OCI-M1 (cell line): ENCODE measurements at regions not wholly inside any gene's neighbourhood (a gene's known extent, or its start where the extent isn't known, plus 50 kb on each side); places are given as distances from the start of the nearest gene placed in this dataset.

ENCODE experiments used
- DNase-seq: peaks from one replicate; lab custom pipeline; 2025; lab: John Stamatoyannopoulos, UW

DNA sequence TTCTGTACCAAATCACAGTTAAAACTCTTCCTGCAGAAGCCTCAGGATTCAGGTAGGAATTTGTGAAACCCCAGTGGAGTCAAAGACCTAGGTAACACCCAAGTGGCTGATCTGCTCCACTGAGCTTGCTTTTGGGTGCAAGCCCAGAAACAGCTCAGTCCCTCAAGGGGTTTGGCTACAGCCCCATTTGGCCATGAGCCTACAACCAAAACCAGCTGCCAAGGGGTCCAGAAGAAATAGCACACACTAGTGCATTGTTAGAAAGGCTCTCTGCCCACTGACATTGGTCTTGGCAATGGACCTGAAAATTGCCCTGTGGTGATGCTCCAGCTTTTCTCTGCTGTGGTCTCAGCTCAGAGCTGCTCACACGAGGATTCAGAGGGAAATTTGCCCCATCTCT, 577.4 kb upstream of the INTU start:
- no peak for DNase-seq

- DNase-seq: no peak
These were observed 563.1 kb upstream of the INTU start for GRCh38 chr4:127069675-127070074.

DNA sequence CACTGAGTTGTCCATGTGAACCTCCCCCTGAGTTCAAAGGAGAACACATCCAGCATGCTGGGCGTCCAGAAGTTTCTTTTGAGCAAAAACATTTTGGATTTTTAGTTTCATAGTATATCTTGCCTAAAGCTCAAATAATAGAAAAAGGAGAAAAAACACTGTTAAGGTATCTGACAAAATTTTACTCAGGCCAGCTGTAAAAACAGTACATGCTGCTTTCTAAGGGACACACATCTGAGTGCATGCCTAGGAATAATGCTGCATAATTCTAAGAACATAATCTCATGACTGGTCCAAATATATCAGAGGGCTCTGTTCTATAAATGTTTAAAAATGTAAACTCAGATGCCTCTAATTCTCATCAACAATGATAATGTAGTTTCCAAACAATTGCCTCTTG, 561.3 kb upstream of the INTU start:
- DNase-seq: no peak

GRCh38 chr4:127080141-127080540, 552.6 kb upstream of the INTU start:
- DNase-seq: no peak

GRCh38 chr4:127081041-127081440, 551.7 kb upstream of the INTU start:
- no peak for DNase-seq

DNA sequence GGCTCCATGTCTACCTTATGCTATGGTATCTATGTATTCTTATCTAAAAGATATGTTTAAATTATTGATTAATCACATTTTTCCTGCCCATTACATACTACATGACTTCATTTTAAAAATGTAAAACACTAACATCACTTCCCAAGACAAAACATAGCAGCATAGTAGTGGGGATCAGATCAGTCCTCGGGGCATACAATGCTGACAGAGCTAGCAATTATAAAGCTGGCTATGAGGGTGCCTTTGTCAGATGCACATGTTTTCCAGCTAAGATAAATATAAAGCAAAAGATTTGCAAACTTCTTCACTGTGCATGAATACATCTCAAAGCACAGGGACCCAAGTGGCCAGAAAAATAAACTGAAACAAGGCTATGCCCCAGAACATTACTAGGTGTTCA, 549.8 kb upstream of the INTU start:
- no peak for DNase-seq

DNA sequence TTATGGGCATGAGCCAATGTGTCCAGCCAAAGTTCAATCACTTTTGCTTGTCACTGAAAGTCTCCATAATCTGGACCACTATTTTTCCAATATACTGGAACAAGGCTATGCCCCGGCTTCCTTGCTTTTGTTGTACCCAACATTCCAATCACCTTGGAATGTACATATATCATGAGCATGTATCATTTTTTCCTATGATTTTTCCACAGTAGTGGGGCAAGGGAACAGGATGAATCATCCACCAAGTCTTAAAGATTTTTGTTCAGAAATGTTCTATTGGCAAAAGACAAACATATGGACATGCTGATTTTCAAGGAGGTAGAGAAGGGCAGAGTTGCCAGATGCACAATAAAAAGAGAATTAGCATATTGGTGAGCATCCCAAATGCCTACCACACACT, 548.1 kb upstream of the INTU start:
- DNase-seq: no peak

- DNase-seq: peak; percentile 31
These were observed 535.7 kb upstream of the INTU start for GRCh38 chr4:127097061-127097460.

DNA sequence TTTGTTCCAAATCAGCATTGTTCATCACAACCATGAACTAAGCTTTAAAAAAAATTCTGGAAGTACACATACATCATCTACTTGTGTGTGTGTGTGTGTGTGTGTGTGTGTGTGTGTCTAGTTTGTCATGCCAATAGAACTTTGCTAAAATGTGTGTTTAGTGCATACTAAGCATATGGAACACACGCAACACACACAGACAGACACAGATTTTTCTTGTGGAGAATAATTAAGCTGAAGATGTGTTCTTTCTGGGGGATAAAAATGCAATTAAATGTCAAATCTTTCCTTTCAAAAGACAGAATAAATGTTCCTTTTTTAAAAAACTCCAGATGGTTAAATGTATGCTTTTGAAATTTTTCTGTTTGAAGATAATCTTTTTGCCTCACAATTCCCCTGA, 530.4 kb upstream of the INTU start:
- no peak for DNase-seq

GRCh38 chr4:127103681-127104115, 529.1 kb upstream of the INTU start:
- no peak for DNase-seq

DNA sequence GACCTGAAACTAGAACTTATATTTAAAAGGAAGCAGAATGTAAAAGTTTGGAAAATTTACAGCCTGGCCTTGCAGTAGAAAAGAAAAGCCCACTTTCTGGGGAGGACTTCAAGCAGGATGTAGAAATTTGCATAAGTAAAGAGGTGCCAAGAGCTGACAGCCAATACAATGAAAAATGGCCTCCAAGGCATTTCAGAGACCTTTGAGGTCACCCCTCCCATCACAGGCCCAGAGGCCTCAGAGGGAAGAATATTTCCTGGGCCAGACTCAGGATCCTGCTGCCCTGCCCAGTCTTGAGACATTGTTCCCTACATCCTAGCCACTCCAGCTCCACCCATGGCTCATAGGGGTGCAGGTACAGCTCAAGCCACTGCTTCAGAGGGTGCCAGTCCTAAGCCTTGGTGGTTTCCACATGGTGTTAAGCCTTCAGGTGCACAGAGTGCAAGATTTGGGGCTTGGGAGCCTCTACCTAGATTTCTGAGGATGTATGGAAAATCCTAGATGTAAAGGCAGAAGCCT, 518.9 kb upstream of the INTU start:
- DNase-seq: no peak

- DNase-seq: no peak
These were observed 514.1 kb upstream of the INTU start for GRCh38 chr4:127118681-127119080.

DNA sequence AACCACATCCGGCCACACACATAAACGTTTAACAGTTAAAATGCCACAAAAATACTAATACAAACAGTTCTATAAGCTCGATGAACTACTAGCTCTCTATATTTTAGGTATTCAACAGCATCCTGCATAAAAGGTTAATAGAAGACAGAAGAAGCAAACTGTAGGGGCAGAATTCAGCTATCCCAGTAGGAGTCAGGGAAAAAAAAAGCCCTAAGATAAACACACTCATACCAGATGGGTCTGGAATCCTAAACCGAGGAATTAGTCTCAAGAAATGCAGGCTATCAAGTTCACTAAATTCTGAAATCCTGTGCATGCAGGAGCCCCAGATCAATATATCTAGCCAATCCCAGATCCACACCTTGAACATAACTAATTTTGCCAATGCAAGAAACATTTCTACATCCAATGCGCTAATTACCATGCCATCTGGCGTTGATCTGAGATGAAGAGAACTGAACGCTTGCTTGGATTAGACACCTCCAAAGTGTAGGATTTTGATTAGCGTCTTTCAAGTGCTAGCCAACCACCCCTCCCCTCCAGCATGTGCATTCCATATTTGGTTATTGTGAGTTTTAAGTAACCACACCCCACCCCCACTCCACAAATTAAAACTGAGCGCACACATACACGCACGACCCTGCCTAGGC, 512.2 kb upstream of the INTU start:
- DNase-seq: no peak

GRCh38 chr4:127124919-127125318, 507.8 kb upstream of the INTU start:
- DNase-seq: peak; percentile 41

DNA sequence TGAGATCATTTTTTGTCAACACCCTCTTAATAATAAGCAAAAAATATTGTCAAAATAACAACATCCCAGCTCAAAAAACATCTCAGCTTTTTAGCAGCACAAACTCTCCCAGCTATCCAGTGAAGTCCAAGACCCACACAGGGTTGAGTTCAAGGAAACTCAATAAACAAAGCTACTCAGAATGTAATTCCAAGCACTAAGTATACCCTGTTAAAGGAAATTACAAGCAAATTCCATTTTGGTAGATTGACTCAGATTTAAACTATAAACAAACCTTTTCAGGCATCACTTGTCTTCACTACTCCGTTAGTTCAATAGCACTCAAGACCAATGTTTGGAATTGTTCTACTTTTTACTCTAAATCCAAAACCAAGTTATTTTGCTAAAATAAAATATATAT, 506.0 kb upstream of the INTU start:
- DNase-seq: no peak

DNA sequence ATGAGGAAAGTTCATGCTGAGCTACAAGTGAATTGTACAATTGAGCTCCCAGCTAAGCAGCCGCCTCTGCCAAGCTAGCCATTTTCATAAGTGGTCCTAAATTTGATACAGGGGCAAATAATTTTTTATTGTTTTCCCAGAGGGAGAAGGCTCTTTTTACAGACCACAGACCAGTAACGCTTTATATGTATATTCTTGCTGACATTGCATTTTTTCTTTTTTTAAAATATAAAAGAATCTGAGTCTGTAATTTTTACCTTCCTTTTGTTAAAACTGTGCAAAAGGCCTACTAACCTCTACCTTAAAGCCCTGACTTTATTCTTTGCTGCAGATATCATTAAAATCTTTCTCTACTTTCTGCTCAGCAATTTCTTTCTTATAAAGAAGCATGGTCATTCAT, 501.2 kb upstream of the INTU start:
- DNase-seq: no peak

DNA sequence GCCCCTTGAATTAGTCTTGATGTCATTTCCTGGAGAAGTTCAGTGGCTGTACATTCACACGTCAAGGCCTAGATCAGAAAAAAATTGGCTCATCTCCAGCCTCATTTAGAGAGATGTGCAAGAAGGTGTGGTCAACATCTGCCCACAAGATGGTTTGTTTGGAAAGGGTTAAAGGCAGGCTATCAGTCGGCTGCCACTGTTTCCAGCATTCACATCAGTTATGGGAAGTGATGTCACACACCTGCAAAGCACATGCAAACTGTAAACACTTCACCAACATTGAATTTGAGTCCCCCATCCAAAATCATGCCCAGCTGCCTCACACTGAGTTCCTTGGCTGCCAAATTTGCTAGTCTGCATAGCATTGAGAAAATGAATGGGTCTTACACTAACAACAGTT, 498.3 kb upstream of the INTU start:
- peak; percentile 54 for DNase-seq

DNA sequence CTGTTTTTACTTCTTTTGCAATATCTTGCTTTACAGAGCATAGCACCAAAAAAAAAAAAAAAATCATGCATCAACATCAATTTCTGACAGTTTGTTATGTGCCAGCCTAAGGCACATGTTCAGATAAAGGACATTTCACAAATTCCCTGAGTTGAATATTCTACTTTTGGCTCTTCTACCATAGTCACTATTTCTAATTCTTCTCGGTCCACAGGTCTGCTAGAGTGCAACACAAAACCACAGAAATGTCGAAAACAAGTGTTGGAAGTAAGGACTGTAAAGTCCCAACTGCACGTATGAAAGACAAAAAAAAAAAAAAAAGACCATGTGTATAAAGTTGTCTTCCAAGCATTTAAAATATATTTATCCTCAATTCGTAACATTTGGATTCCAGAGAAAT, 494.2 kb upstream of the INTU start:
- no peak for DNase-seq

DNA sequence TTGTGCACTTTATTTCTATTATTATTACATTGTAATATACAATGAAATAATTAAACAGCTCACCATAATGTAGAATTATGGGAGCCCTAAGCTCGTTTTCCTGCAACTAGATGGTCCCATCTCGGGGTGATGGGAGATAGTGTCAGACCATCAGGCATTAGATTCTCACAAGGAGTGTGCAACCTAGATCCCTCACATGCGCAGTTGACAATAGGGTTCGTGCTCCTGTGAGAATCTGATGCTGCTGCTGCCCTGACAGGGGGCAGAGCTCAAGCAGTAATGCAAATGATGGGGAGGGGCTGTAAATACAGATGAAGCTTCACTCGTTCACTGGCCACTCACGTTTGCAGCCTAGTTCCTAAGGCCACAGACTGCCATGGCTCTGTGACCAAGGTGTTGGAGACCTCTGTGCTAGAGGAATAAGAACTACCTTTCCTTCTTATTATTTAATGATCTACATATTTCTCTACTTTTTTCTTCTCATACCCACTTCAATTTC, 492.9 kb upstream of the INTU start:
- no peak for DNase-seq

- DNase-seq: no peak
These were observed 492.5 kb upstream of the INTU start for GRCh38 chr4:127140306-127140705.

DNA sequence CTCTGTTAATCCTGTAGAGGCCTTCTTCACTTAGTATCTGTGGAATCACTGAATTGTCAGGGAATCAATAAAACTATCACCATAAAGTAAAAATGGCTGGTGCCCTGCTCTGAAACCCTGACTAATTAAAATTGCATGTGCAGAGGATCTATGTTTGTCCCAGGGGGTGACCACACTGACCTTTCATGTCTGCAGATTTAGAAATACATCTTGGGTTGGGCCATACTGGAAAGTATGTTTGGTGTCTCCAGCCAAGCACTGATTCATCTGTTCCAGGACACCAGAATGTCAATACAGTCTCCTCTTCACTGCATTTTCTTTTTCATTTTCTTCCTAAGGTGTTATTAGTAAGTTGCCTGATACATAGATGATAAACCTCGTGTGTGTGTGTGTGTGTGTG, 490.9 kb upstream of the INTU start:
- no peak for DNase-seq

DNA sequence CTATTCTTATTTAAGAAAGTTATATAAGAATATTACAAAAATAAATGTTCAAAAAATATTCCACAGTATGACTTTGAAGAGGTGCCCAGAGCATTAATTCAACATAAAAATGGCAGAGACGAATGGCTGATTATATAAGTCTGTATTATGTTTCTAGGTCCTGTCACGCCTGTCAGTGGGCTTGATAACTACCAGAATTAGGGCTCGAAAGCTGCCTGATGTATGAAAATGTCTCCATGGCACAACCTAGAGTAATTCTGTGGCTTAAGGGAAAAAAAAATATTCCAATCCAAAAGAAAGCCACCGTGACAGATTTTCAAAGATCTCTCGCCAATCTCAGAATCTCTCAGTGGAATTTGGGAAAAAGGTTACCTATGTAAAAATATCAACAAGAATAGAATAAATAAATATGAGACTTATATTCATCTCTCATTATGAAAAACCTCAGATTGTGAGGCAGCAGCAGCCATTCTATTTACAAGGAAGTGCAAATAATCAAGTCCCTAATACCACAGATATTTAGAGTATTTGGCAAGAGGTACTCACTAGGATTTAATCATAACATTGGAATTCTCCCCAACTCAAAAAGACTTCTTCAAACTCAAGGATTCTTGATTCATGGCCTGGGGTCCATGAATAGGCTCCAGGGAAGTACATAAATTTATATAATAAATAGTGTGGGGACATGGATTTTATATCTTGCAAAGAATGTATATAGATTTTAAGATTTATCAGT, 489.1 kb upstream of the INTU start:
- no peak for DNase-seq

DNA sequence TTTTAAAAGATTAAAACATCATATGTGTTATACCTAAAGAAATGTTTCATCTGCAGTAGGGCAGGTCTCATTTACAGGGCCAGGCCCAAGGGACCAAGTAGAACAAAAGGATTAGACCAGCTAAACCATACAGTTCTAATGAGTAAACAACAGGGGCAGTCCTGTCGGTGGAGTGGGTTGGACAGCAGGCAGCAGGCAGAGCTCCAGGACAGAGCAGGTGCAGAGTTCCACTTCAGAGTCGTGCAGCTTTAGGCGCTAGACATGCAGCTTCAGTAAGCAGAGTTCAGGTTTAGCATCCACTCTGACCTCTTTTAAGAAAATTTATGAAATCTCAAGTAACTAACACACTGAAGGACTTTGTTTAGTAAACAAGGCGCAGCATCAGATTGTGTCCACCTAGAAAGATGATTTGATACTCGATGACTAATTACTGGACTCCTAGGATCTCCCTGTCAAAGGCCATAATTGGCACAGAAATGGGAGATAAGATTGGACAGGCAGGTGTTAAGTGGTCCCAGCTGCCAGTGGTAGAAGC, 487.7 kb upstream of the INTU start:
- DNase-seq: no peak
